ENCODE measurements at regions not wholly inside any gene's neighbourhood (a gene's known extent, or its start where the extent isn't known, plus 50 kb on each side); places are given as distances from the start of the nearest gene placed in this dataset.

DNA sequence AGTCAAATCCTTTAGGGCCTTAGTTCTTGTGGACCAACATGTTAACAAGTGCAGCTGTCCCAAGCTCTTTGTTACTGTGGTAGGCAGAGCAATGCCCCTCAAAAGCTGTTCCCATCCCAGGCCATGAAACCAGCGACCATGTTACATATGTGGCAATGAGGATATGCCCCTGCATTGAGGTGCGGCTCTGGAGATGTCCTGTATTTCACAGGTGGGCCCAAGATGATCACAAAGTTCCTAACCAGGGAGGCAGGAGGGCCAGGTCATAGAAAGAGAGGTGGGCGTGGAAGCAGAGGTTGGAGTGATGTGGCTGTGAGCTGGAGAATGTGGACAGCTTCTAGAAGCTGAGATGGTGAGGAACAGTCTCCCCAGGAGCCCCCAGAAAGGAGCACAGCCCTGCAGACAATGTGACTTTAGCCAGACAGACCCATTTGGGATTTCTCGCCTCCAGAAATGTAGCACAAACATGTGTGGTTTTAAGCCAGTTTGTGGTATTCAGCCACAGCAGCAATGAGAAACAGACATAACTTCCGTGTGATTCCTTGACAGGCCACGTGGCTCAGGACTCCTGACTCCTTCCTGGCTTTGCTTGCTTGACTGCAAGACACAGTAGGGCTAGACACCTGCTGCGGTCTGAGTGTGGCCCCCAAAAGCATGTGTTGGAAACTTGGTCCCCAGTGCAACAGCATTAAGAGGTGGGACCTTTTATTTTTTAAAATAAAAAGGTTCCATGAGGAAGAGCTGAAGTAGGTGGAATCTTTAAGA, 778.3 kb downstream of the KCNJ18 start:
- H3K9me1 ChIP-seq (replicated peaks; ENCODE audit: control insufficient read depth, extremely low read depth, insufficient read depth, low read length): no peaks in the 10 kb centered on the region
- intact Hi-C loops (cut with micrococcal nuclease): no loop called here
- FAIRE-seq: no peak

More for the DNA sequence above, 778.3 kb downstream of the KCNJ18 start:
- DNase-seq (ENCODE audit: low read depth, low spot score): no peak
- Histone ChIP-seq H3K4me2 (ENCODE audit: insufficient read depth, low read length) (no peak overlapping the region), H3K27me3 (ENCODE audit: control insufficient read depth in 2 of 2, insufficient read depth in 2 of 2, low read length in 2 of 2) (no peaks in the 10 kb centered on the region), H4K20me1 (replicated peaks; ENCODE audit: control insufficient read depth, extremely low read depth, insufficient read depth, low read length) (no peaks in the 10 kb centered on the region), H3K4me3 (replicated peaks in 1 of 3; ENCODE audit: insufficient read depth in 1 of 3, low read depth in 1 of 3, low read length in 3 of 3) (no peak overlapping the region), H3K27ac (ENCODE audit: insufficient read depth, low read depth, low read length) (no peak overlapping the region), H3K4me1 (ENCODE audit: control insufficient read depth, extremely low read depth, insufficient read depth, low read length) (no peaks in the 10 kb centered on the region), H3K79me2 (ENCODE audit: control insufficient read depth, insufficient read depth, low read length) (no peaks in the 10 kb centered on the region), H3K9me3 (replicated peaks; ENCODE audit: control insufficient read depth, insufficient read depth, low read length) (peaks cover 4% of the 10 kb centered on the region), H3K9ac (replicated peaks; ENCODE audit: extremely low read depth, insufficient read depth, low read length) (no peak overlapping the region), H2AFZ (ENCODE audit: low read depth, low read length) (no peak overlapping the region), H3K36me3 (ENCODE audit: control insufficient read depth in 2 of 2, extremely low read depth in 1 of 2, insufficient read depth in 2 of 2, low read length in 2 of 2) (no peaks in the 10 kb centered on the region)
- POLR2A ChIA-PET: no interaction called here
- TF ChIP-seq FOS (IDR thresholded peaks at IDR 0.05; ENCODE audit: borderline replicate concordance, insufficient read depth, low read length) (no peak), GATA2 (IDR thresholded peaks at IDR 0.05; ENCODE audit: insufficient read depth, insufficient read length, low read depth, low read length) (no peak), MYC (IDR thresholded peaks at IDR 0.05; ENCODE audit: low read depth, low read length) (no peak), POLR2A (IDR thresholded peaks at IDR 0.05; ENCODE audit: low read depth, low read length) (no peak), POLR2AphosphoS5 (IDR thresholded peaks at IDR 0.05; ENCODE audit: insufficient read depth, low read depth, low read length) (no peak), EZH2 (IDR thresholded peaks at IDR 0.05; ENCODE audit: borderline replicate concordance, low read depth, low read length, severe bottlenecking) (no peak), JUN (IDR thresholded peaks at IDR 0.05; ENCODE audit: borderline replicate concordance, insufficient read depth, insufficient read length, low read depth) (no peak)
- TF ChIP-seq, protein P1, sequence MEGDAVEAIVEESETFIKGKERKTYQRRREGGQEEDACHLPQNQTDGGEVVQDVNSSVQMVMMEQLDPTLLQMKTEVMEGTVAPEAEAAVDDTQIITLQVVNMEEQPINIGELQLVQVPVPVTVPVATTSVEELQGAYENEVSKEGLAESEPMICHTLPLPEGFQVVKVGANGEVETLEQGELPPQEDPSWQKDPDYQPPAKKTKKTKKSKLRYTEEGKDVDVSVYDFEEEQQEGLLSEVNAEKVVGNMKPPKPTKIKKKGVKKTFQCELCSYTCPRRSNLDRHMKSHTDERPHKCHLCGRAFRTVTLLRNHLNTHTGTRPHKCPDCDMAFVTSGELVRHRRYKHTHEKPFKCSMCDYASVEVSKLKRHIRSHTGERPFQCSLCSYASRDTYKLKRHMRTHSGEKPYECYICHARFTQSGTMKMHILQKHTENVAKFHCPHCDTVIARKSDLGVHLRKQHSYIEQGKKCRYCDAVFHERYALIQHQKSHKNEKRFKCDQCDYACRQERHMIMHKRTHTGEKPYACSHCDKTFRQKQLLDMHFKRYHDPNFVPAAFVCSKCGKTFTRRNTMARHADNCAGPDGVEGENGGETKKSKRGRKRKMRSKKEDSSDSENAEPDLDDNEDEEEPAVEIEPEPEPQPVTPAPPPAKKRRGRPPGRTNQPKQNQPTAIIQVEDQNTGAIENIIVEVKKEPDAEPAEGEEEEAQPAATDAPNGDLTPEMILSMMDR (IDR thresholded peaks at IDR 0.05; ENCODE audit: extremely low read depth in 1 of 2, insufficient read depth in 1 of 2, low read depth in 1 of 2, low read length in 2 of 2): no peak
- TF ChIP-seq, protein P2, sequence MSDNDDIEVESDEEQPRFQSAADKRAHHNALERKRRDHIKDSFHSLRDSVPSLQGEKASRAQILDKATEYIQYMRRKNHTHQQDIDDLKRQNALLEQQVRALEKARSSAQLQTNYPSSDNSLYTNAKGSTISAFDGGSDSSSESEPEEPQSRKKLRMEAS (IDR thresholded peaks at IDR 0.05; ENCODE audit: insufficient read depth, insufficient read length): no peak
- BruUV-seq (replicated peaks): no TSS peak
- CTCF ChIA-PET: no interaction called here
- dilution Hi-C loops (cut with MboI; ENCODE audit: extremely low pct_ligation_motif_present, low sequenced_read_pairs): no loop called here
